Neuronal stem cell (in vitro differentiated cells): ENCODE measurements at regions not wholly inside any gene's neighbourhood (a gene's known extent, or its start where the extent isn't known, plus 50 kb on each side); places are given as distances from the start of the nearest gene placed in this dataset.

ENCODE experiments used
- DNase-seq: peaks from one replicate; pipeline ENCODE4 v3.0.0-alpha.2; 2013; ENCODE audit warnings: low spot score
- H2AFZ ChIP-seq: one replicate; pipeline ENCODE4 v1.6.1; 2013; ENCODE audit warnings: mild to moderate bottlenecking, low read length, inconsistent platforms
- H2AK5ac ChIP-seq: 2 replicates; pipeline ENCODE4 v1.6.1; 2013; ENCODE audit warnings: low read depth, mild to moderate bottlenecking, inconsistent platforms, low read length, moderate library complexity, mixed read lengths
- H2BK120ac ChIP-seq: 2 replicates; pipeline ENCODE4 v1.6.1; 2013; ENCODE audit warnings: low read depth, mild to moderate bottlenecking, inconsistent platforms, low read length, moderate library complexity, mixed read lengths
- H2BK12ac ChIP-seq: one replicate; pipeline ENCODE4 v1.6.1; 2013; ENCODE audit warnings: low read length, inconsistent platforms
- H2BK15ac ChIP-seq: 2 replicates; pipeline ENCODE4 v1.6.1; 2013; ENCODE audit warnings: mild to moderate bottlenecking, low read length, inconsistent platforms, mixed read lengths
- H2BK5ac ChIP-seq: one replicate; pipeline ENCODE4 v1.6.1; 2013; ENCODE audit warnings: inconsistent platforms, mild to moderate bottlenecking, low read length, moderate library complexity
- H3K14ac ChIP-seq: one replicate; pipeline ENCODE4 v1.6.1; 2013; ENCODE audit warnings: low read length, inconsistent platforms
- H3K18ac ChIP-seq: 2 replicates; pipeline ENCODE4 v1.6.1; 2013; ENCODE audit warnings: low read length, inconsistent platforms
- H3K23ac ChIP-seq: 2 replicates; pipeline ENCODE4 v1.6.1; 2013; ENCODE audit warnings: low read depth, mild to moderate bottlenecking, mixed read lengths, low read length, inconsistent platforms; ENCODE audit not compliant: poor library complexity
- H3K27ac ChIP-seq: replicated peaks from 3 replicates; pipeline ENCODE4 v1.5.1; 2013; ENCODE audit warnings: low read length, inconsistent platforms
- H3K27me3 ChIP-seq, 3 experiments: 2 replicates each; pipeline ENCODE4 v1.6.1; 2013; ENCODE audit warnings: low read length in 3 of 3, mild to moderate bottlenecking in 2 of 3, inconsistent platforms in 1 of 3, low read depth in 1 of 3, mixed read lengths in 1 of 3, moderate library complexity in 1 of 3; ENCODE audit not compliant: control insufficient read depth in 3 of 3, insufficient read depth in 3 of 3
- H3K36me3 ChIP-seq, 2 donors: replicated peaks in 1 of 2; 2 replicates each; pipeline ENCODE4 v1.6.1; 2013; ENCODE audit warnings: low read length in 2 of 2; ENCODE audit not compliant: control insufficient read depth in 2 of 2, insufficient read depth in 2 of 2
- H3K4ac ChIP-seq: 2 replicates; pipeline ENCODE4 v1.6.1; 2013; ENCODE audit warnings: inconsistent platforms, mild to moderate bottlenecking, low read length, moderate library complexity
- H3K4me1 ChIP-seq, 2 donors: 1 replicate in 1 of 2; 2 replicates in 1 of 2; pipeline ENCODE4 v1.6.1; 2013; ENCODE audit warnings: low read length in 2 of 2, low read depth in 1 of 2; ENCODE audit not compliant: control insufficient read depth in 2 of 2, insufficient read depth in 1 of 2
- H3K4me2 ChIP-seq: one replicate; pipeline ENCODE4 v1.6.1; 2013; ENCODE audit warnings: mild to moderate bottlenecking, low read length, inconsistent platforms; ENCODE audit not compliant: insufficient read depth, poor library complexity, severe bottlenecking
- H3K4me3 ChIP-seq, 2 donors: 2 replicates each; pipeline ENCODE4 v1.5.1; 2013; ENCODE audit warnings: low read length in 2 of 2, mild to moderate bottlenecking in 2 of 2, inconsistent platforms in 1 of 2, moderate library complexity in 1 of 2
- H3K79me1 ChIP-seq: one replicate; pipeline ENCODE4 v1.6.1; 2013; ENCODE audit warnings: low read depth, mild to moderate bottlenecking, inconsistent platforms, low read length, moderate library complexity
- H3K9ac ChIP-seq: one replicate; pipeline ENCODE4 v1.6.1; 2013; ENCODE audit warnings: mild to moderate bottlenecking, low read depth, low read length, inconsistent platforms; ENCODE audit not compliant: poor library complexity
- H3K9me3 ChIP-seq, 2 donors: replicated peaks in 1 of 2; 2 replicates each; pipeline versions ENCODE3 to v1.6.1; 2013; ENCODE audit warnings: low read length in 2 of 2, mild to moderate bottlenecking in 2 of 2, inconsistent platforms in 1 of 2, low read depth in 1 of 2, mixed read lengths in 1 of 2, moderate library complexity in 1 of 2; ENCODE audit not compliant: control insufficient read depth in 2 of 2, insufficient read depth in 1 of 2
- H4K8ac ChIP-seq: one replicate; pipeline ENCODE4 v1.6.1; 2013; ENCODE audit warnings: low read depth, mild to moderate bottlenecking, inconsistent platforms, low read length, moderate library complexity
- H4K91ac ChIP-seq: one replicate; pipeline ENCODE4 v1.6.1; 2013; ENCODE audit warnings: low read length, low read depth, mild to moderate bottlenecking, inconsistent platforms; ENCODE audit not compliant: poor library complexity
- WGBS, 2 donors: extraction: QIAGEN DNeasy Blood & Tissue Kit; methylation state at CpG; one replicate each; pipeline ENCODE4 v1.1.7; 2013; ENCODE audit warnings: missing lambda C conversion rate in 2 of 2, mixed read lengths in 1 of 2; ENCODE audit not compliant: insufficient read length in 2 of 2, insufficient replicate concordance in 1 of 2; ENCODE audit errors: extremely low coverage in 2 of 2; 5-methylcytosine and 5-hydroxymethylcytosine counted together

- no CpG with 5 or more reads among the region's 3 CpGs for WGBS, 2 donors
- Histone ChIP-seq H3K9me3 (no peaks in the 10 kb centered on the region), H3K4me3 (no peak overlapping the region), H2BK15ac (no peak overlapping the region), H4K91ac (no peak overlapping the region), H3K79me1 (no peaks in the 10 kb centered on the region), H2BK5ac (no peak overlapping the region), H3K23ac (no peak overlapping the region), H3K4me2 (no peak overlapping the region), H3K18ac (no peak overlapping the region), H3K36me3 (no peaks in the 10 kb centered on the region), H3K27me3 (no peaks in the 10 kb centered on the region), H3K9ac (no peak overlapping the region), H2AFZ (no peak overlapping the region), H3K4ac (no peak overlapping the region), H3K14ac (no peak overlapping the region), H2BK120ac (no peak overlapping the region), H3K27ac (no peak overlapping the region), H3K4me1 (no peaks in the 10 kb centered on the region), H2AK5ac (no peak overlapping the region), H2BK12ac (no peak overlapping the region), H4K8ac (no peak overlapping the region)
- no peak for DNase-seq
Measured at GRCh38 chr2:136505462-136505861, 259.9 kb upstream of the THSD7B start.

- H3K9ac ChIP-seq: no peak overlapping the region
- H3K27me3 ChIP-seq: no peaks in the 10 kb centered on the region
- no peak overlapping the region for H2BK12ac ChIP-seq
- no peak overlapping the region for H2AFZ ChIP-seq
- H3K18ac ChIP-seq: no peak overlapping the region
- H3K27ac ChIP-seq: no peak overlapping the region
- no peak overlapping the region for H2BK15ac ChIP-seq
- H3K79me1 ChIP-seq: no peaks in the 10 kb centered on the region
- H3K4me3 ChIP-seq: no peak overlapping the region
- H3K9me3 ChIP-seq: no peaks in the 10 kb centered on the region
- no peak overlapping the region for H2AK5ac ChIP-seq
- no peak overlapping the region for H4K8ac ChIP-seq
- no peak overlapping the region for H3K23ac ChIP-seq
- no peak overlapping the region for H4K91ac ChIP-seq
- no peak overlapping the region for H3K14ac ChIP-seq
- H2BK120ac ChIP-seq: no peak overlapping the region
- DNase-seq: no peak
- no peak overlapping the region for H3K4me2 ChIP-seq
- H3K4me1 ChIP-seq: no peaks in the 10 kb centered on the region
- no peak overlapping the region for H3K4ac ChIP-seq
- H3K36me3 ChIP-seq: no peaks in the 10 kb centered on the region
- no peak overlapping the region for H2BK5ac ChIP-seq
Measured at GRCh38 chr2:136502660-136503059, 262.7 kb upstream of the THSD7B start.

GRCh38 chr2:136497709-136498108 is 267.6 kb upstream of the THSD7B start:
- Histone ChIP-seq H3K27me3 (no peaks in the 10 kb centered on the region), H2AFZ (no peak overlapping the region), H2BK120ac (no peak overlapping the region), H3K79me1 (no peaks in the 10 kb centered on the region), H3K14ac (no peak overlapping the region), H2AK5ac (no peak overlapping the region), H3K27ac (no peak overlapping the region), H2BK12ac (no peak overlapping the region), H2BK15ac (no peak overlapping the region), H3K4me3 (no peak overlapping the region), H3K4me2 (no peak overlapping the region), H4K8ac (no peak overlapping the region), H2BK5ac (no peak overlapping the region), H3K36me3 (no peaks in the 10 kb centered on the region), H4K91ac (no peak overlapping the region), H3K18ac (no peak overlapping the region), H3K4ac (no peak overlapping the region), H3K9ac (no peak overlapping the region), H3K4me1 (no peaks in the 10 kb centered on the region), H3K9me3 (no peaks in the 10 kb centered on the region), H3K23ac (no peak overlapping the region)
- DNase-seq: no peak
- WGBS, 2 donors: no CpG with 5 or more reads among the region's 3 CpGs

GRCh38 chr2:136496966-136497365 is 268.4 kb upstream of the THSD7B start:
- Histone ChIP-seq H3K4me2 (no peak overlapping the region), H4K8ac (no peak overlapping the region), H2BK15ac (no peak overlapping the region), H3K27ac (no peak overlapping the region), H3K4me3 (no peak overlapping the region), H3K9me3 (no peaks in the 10 kb centered on the region), H3K36me3 (no peaks in the 10 kb centered on the region), H2AK5ac (no peak overlapping the region), H3K27me3 (no peaks in the 10 kb centered on the region), H2BK5ac (no peak overlapping the region), H3K18ac (no peak overlapping the region), H2AFZ (no peak overlapping the region), H4K91ac (no peak overlapping the region), H3K23ac (no peak overlapping the region), H3K9ac (no peak overlapping the region), H3K4ac (no peak overlapping the region), H3K4me1 (no peaks in the 10 kb centered on the region), H2BK120ac (no peak overlapping the region), H3K79me1 (no peaks in the 10 kb centered on the region), H3K14ac (no peak overlapping the region), H2BK12ac (no peak overlapping the region)
- no CpG with 5 or more reads among the region's 5 CpGs for WGBS, 2 donors
- no peak for DNase-seq
